GM12878 (cell line): ENCODE measurements at regions not wholly inside any gene's neighbourhood (a gene's known extent, or its start where the extent isn't known, plus 50 kb on each side); places are given as distances from the start of the nearest gene placed in this dataset.

Experiments
- ATAC-seq: fragments of 200-7000 bp; cut with Tn5 transposase; 3 replicates; pipeline ENCODE4 v1.9.1; 2020; ENCODE audit warnings: mild to moderate bottlenecking, moderate library complexity
- BruUV-seq: library from RNA; stranded (reverse); fragments of 400-500 nt; replicated peaks from 2 replicates; lab custom pipeline; 2021; lab: Mats Ljungman, UMichigan
- CTCF ChIA-PET: fragments of 300-600 bp; sonication (Branson Sonifier 250); formaldehyde crosslinking; extraction: SDS; loops from one replicate; lab custom pipeline; 2021; ENCODE audit warnings: inconsistent platforms; lab: Yijun Ruan, JAX
- POLR2A ChIA-PET: fragments of 350-600 bp; formaldehyde crosslinking; extraction: SDS; loops from one replicate; lab custom pipeline; 2021; ENCODE audit warnings: inconsistent platforms; lab: Charles Lee
- RAD21 ChIA-PET: fragments of 300-600 bp; sonication (Branson Sonifier 250); formaldehyde crosslinking; loops from one replicate; lab custom pipeline; 2023; ENCODE audit warnings: antibody characterized with exemption; ENCODE audit not compliant: unreplicated experiment; lab: Charles Lee
- SMC1A ChIA-PET: fragments of 300-600 bp; sonication (Branson Sonifier 250); formaldehyde crosslinking; loops from one replicate; lab custom pipeline; 2023; ENCODE audit not compliant: unreplicated experiment, uncharacterized antibody; lab: Charles Lee
- DNase-seq: peaks from one replicate; pipeline ENCODE4 v3.0.0-alpha.2; 2011; ENCODE audit warnings: low read depth, low spot score
- FAIRE-seq: peaks from 3 replicates; lab custom pipeline; 2011; peaks lifted over from hg19 to GRCh38; lab: Jason Lieb, UNC
- H2AFZ ChIP-seq: 2 replicates; pipeline ENCODE4 v1.6.0; 2011; ENCODE audit warnings: low read depth, low read length, control low read depth; ENCODE audit not compliant: control insufficient read depth
- H3K27ac ChIP-seq: 2 replicates; pipeline ENCODE4 v1.5.1; 2011; ENCODE audit warnings: control low read depth; ENCODE audit not compliant: control insufficient read depth, insufficient read depth
- H3K27me3 ChIP-seq, 2 experiments: replicated peaks in 1 of 2; 2 replicates each; pipeline versions ENCODE4 v1.6.0 to v1.6.1; 2011; ENCODE audit warnings: low read length in 1 of 2; ENCODE audit not compliant: control insufficient read depth in 2 of 2, insufficient read depth in 2 of 2
- H3K36me3 ChIP-seq, 2 experiments: 2 replicates each; pipeline ENCODE4 v1.5.1; 2011; ENCODE audit warnings: low read length in 1 of 2; ENCODE audit not compliant: control insufficient read depth in 2 of 2, insufficient read depth in 2 of 2
- H3K4me1 ChIP-seq: 2 replicates; pipeline ENCODE4 v1.6.1; 2011; ENCODE audit warnings: mild to moderate bottlenecking, low read length, moderate library complexity, mixed read lengths; ENCODE audit not compliant: control insufficient read depth, insufficient read depth
- H3K4me2 ChIP-seq: 2 replicates; pipeline ENCODE4 v1.6.0; 2011; ENCODE audit warnings: control low read depth; ENCODE audit not compliant: control insufficient read depth, insufficient read depth
- H3K4me3 ChIP-seq: fragments of 200-600 bp; sonication (generic); 2 replicates; pipeline ENCODE4 v1.5.1; 2016
- H3K79me2 ChIP-seq: 2 replicates; pipeline ENCODE4 v1.6.0; 2011; ENCODE audit warnings: low read length; ENCODE audit not compliant: control insufficient read depth, insufficient read depth
- H3K9ac ChIP-seq: 2 replicates; pipeline ENCODE4 v1.8.0; 2011; ENCODE audit warnings: low read length, control low read depth, mixed read lengths; ENCODE audit not compliant: control insufficient read depth, insufficient read depth
- H3K9me3 ChIP-seq: replicated peaks from 3 replicates; pipeline ENCODE4 v1.5.1; 2011; ENCODE audit warnings: mild to moderate bottlenecking, low read length; ENCODE audit not compliant: control insufficient read depth, insufficient read depth
- H4K20me1 ChIP-seq: 2 replicates; pipeline ENCODE4 v1.6.0; 2011; ENCODE audit not compliant: control insufficient read depth, insufficient read depth
- CREB1 ChIP-seq: IDR thresholded peaks from 2 replicates; pipeline ENCODE4 v1.6.1; 2012; ENCODE audit warnings: low read depth, mild to moderate bottlenecking, inconsistent platforms
- NFYB ChIP-seq: IDR thresholded peaks from 2 replicates; pipeline ENCODE4 v1.6.1; 2011; ENCODE audit warnings: low read depth, mild to moderate bottlenecking, low read length, improper control_type of control experiment, moderate library complexity; ENCODE audit not compliant: insufficient read depth
- NR2C1 ChIP-seq: fragments of 450-650 bp; IDR thresholded peaks from 2 replicates; pipeline ENCODE4 v1.6.1; 2017; ENCODE audit warnings: antibody characterized with exemption, mild to moderate bottlenecking, moderate library complexity
- POLR2A ChIP-seq: IDR thresholded peaks from 2 replicates; pipeline ENCODE4 v1.6.1; 2011; ENCODE audit warnings: low read depth, mild to moderate bottlenecking, low read length
- POU2F2 ChIP-seq: IDR thresholded peaks from 3 replicates; pipeline ENCODE4 v1.6.1; 2011; ENCODE audit warnings: low read depth, mild to moderate bottlenecking, low read length, borderline replicate concordance
- RAD21 ChIP-seq: IDR thresholded peaks from 2 replicates; pipeline ENCODE4 v1.6.1; 2011; ENCODE audit warnings: mild to moderate bottlenecking, low read depth, low read length, moderate library complexity; ENCODE audit not compliant: insufficient read depth
- RB1 ChIP-seq: fragments of 450-650 bp; formaldehyde crosslinking; IDR thresholded peaks from 2 replicates; pipeline ENCODE4 v1.6.1; 2017; ENCODE audit warnings: mild to moderate bottlenecking, borderline replicate concordance
- SMC3 ChIP-seq: IDR thresholded peaks from 2 replicates; pipeline ENCODE4 v1.6.1; 2011; ENCODE audit warnings: low read length, improper control_type of control experiment, borderline replicate concordance
- ZNF24 ChIP-seq: fragments of 450-650 bp; IDR thresholded peaks from 2 replicates; pipeline ENCODE4 v1.6.1; 2017; ENCODE audit warnings: antibody characterized with exemption, mild to moderate bottlenecking
- in situ Hi-C: fragments of 300-500 bp; cut with MboI; formaldehyde crosslinking; loops from 9 replicates; pipeline ENCODE4 v1.14.3; 2018; ENCODE audit warnings: mixed read lengths
- intact Hi-C: fragments of 100-400 bp; cut with micrococcal nuclease; formaldehyde crosslinking; loops from one replicate; pipeline ENCODE4 v1.14.2; 2022; ENCODE audit not compliant: unreplicated experiment
- TF ChIP-seq, protein P1 (sequence below): fragments of 450-650 bp; IDR thresholded peaks from 2 replicates; pipeline ENCODE4 v1.6.1; 2016; ENCODE audit warnings: mild to moderate bottlenecking, moderate library complexity, borderline replicate concordance
- TF ChIP-seq, protein P2 (sequence below): fragments of 450-650 bp; IDR thresholded peaks from 2 replicates; pipeline ENCODE4 v1.6.1; 2017; ENCODE audit warnings: borderline replicate concordance
- TF ChIP-seq, protein P3 (sequence below): fragments of 450-650 bp; IDR thresholded peaks from 2 replicates; pipeline ENCODE4 v1.6.1; 2017; ENCODE audit warnings: mild to moderate bottlenecking
- TF ChIP-seq, protein P4 (sequence below): fragments of 450-650 bp; IDR thresholded peaks from 2 replicates; pipeline ENCODE4 v1.6.1; 2016; ENCODE audit warnings: mild to moderate bottlenecking

DNA sequence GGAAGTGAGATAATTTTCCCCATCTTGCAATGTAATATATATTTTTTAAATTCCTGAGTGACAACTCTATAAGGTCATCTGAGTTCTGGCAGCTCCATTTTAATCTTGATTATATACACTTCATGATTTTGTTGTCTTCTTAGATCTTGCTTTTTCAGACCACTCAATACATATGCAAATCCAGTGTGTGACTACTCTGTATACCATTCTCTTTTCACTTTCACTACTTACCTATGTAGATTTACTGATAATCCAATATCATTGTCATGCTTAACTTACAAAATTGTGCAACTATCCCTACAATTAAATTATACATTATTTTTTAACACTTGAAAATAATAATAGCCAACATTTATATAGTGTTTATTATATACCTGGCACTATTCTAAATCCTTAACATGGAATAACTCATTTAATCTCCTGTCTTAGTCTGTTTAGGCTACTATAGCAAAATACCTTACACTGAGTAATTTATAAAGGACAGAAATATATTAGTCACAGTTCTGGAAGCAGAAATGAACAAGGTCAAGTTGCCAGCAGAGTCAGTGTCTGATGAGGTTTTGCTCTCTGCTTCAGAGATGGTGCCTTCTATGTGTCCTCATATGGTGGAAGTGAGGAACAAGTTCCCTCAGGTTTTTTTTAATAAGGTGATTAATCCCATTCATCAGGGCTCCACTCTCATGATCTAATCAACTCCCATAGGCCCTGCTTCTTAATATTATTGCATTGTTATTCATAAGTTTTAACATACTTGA lies 338.5 kb downstream of the TUSC7 start:
- ATAC-seq (no peak), FAIRE-seq (no peak), DNase-seq (no peak)
- in situ Hi-C loops (no loop called here), intact Hi-C loops (no loop called here)
- TF ChIP-seq RB1 (no peak), CREB1 (no peak), NR2C1 (no peak), POLR2A (no peak), NFYB (no peak), POU2F2 (no peak), ZNF24 (no peak), RAD21 (no peak), SMC3 (no peak)
- TF ChIP-seq, protein P1, sequence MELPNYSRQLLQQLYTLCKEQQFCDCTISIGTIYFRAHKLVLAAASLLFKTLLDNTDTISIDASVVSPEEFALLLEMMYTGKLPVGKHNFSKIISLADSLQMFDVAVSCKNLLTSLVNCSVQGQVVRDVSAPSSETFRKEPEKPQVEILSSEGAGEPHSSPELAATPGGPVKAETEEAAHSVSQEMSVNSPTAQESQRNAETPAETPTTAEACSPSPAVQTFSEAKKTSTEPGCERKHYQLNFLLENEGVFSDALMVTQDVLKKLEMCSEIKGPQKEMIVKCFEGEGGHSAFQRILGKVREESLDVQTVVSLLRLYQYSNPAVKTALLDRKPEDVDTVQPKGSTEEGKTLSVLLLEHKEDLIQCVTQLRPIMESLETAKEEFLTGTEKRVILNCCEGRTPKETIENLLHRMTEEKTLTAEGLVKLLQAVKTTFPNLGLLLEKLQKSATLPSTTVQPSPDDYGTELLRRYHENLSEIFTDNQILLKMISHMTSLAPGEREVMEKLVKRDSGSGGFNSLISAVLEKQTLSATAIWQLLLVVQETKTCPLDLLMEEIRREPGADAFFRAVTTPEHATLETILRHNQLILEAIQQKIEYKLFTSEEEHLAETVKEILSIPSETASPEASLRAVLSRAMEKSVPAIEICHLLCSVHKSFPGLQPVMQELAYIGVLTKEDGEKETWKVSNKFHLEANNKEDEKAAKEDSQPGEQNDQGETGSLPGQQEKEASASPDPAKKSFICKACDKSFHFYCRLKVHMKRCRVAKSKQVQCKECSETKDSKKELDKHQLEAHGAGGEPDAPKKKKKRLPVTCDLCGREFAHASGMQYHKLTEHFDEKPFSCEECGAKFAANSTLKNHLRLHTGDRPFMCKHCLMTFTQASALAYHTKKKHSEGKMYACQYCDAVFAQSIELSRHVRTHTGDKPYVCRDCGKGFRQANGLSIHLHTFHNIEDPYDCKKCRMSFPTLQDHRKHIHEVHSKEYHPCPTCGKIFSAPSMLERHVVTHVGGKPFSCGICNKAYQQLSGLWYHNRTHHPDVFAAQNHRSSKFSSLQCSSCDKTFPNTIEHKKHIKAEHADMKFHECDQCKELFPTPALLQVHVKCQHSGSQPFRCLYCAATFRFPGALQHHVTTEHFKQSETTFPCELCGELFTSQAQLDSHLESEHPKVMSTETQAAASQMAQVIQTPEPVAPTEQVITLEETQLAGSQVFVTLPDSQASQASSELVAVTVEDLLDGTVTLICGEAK, result no peak
- TF ChIP-seq, protein P2, sequence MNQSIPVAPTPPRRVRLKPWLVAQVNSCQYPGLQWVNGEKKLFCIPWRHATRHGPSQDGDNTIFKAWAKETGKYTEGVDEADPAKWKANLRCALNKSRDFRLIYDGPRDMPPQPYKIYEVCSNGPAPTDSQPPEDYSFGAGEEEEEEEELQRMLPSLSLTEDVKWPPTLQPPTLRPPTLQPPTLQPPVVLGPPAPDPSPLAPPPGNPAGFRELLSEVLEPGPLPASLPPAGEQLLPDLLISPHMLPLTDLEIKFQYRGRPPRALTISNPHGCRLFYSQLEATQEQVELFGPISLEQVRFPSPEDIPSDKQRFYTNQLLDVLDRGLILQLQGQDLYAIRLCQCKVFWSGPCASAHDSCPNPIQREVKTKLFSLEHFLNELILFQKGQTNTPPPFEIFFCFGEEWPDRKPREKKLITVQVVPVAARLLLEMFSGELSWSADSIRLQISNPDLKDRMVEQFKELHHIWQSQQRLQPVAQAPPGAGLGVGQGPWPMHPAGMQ, result no peak
- TF ChIP-seq, protein P3, sequence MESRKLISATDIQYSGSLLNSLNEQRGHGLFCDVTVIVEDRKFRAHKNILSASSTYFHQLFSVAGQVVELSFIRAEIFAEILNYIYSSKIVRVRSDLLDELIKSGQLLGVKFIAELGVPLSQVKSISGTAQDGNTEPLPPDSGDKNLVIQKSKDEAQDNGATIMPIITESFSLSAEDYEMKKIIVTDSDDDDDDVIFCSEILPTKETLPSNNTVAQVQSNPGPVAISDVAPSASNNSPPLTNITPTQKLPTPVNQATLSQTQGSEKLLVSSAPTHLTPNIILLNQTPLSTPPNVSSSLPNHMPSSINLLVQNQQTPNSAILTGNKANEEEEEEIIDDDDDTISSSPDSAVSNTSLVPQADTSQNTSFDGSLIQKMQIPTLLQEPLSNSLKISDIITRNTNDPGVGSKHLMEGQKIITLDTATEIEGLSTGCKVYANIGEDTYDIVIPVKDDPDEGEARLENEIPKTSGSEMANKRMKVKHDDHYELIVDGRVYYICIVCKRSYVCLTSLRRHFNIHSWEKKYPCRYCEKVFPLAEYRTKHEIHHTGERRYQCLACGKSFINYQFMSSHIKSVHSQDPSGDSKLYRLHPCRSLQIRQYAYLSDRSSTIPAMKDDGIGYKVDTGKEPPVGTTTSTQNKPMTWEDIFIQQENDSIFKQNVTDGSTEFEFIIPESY, result no peak
- TF ChIP-seq, protein P4, sequence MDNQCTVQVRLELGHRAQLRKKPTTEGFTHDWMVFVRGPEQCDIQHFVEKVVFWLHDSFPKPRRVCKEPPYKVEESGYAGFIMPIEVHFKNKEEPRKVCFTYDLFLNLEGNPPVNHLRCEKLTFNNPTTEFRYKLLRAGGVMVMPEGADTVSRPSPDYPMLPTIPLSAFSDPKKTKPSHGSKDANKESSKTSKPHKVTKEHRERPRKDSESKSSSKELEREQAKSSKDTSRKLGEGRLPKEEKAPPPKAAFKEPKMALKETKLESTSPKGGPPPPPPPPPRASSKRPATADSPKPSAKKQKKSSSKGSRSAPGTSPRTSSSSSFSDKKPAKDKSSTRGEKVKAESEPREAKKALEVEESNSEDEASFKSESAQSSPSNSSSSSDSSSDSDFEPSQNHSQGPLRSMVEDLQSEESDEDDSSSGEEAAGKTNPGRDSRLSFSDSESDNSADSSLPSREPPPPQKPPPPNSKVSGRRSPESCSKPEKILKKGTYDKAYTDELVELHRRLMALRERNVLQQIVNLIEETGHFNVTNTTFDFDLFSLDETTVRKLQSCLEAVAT, result no peak
- Histone ChIP-seq H4K20me1 (no peaks in the 10 kb centered on the region), H3K27me3 (no peaks in the 10 kb centered on the region), H3K4me2 (no peak overlapping the region), H3K79me2 (no peaks in the 10 kb centered on the region), H3K4me1 (no peaks in the 10 kb centered on the region), H3K27ac (no peak overlapping the region), H3K9ac (no peak overlapping the region), H3K9me3 (no peaks in the 10 kb centered on the region), H2AFZ (no peak overlapping the region), H3K36me3 (no peaks in the 10 kb centered on the region), H3K4me3 (no peak overlapping the region)
- RAD21 ChIA-PET, result no interaction called here
- CTCF ChIA-PET, result interaction anchor here (1.0 to 1.6 kb wide), 2 partner anchors 10 to 22 kb away, joined by 4 to 5 read pairs; no protein-coding TSS in a partner anchor
- POLR2A ChIA-PET, result no interaction called here
- no TSS peak for BruUV-seq
- SMC1A ChIA-PET, result interaction anchor here (0.5 kb wide), 1 partner anchor 67 kb away, joined by 3 read pairs; no protein-coding TSS in a partner anchor
